CD4-positive, alpha-beta T cell (primary cell): ENCODE measurements at regions not wholly inside any gene's neighbourhood (a gene's known extent, or its start where the extent isn't known, plus 50 kb on each side); places are given as distances from the start of the nearest gene placed in this dataset.
"Not testable (repeated sequence)": the region's sequence is repeated elsewhere in the genome, so short reads cannot be mapped to it uniquely, and the experiment has no call there.

Experiments used
- ATAC-seq: fragments of 200-7000 bp; cut with Tn5 transposase; one replicate; pipeline ENCODE4 v1.10.0; 2022; ENCODE audit warnings: mild to moderate bottlenecking; ENCODE audit not compliant: poor library complexity
- CTCF ChIA-PET: fragments of 350-600 bp; sonication (Branson Sonifier 250); formaldehyde crosslinking; loops from one replicate; lab custom pipeline; 2021; ENCODE audit warnings: antibody characterized with exemption, inconsistent platforms; lab: Charles Lee
- POLR2A ChIA-PET: fragments of 350-600 bp; sonication (Branson Sonifier 250); formaldehyde crosslinking; loops from one replicate; lab custom pipeline; 2021; ENCODE audit warnings: antibody characterized with exemption, inconsistent platforms; lab: Charles Lee
- DNase-seq, 14 experiments: peaks; one replicate each; pipeline ENCODE4 v3.0.0-alpha.2; 2013 to 2020; ENCODE audit warnings: mixed read lengths in 2 of 14
- H3K27ac ChIP-seq, 2 donors: one replicate each; pipeline versions ENCODE4 v1.5.1 to v1.7.0; 2013; ENCODE audit warnings: low read length in 2 of 2, low read depth in 1 of 2, mild to moderate bottlenecking in 1 of 2
- H3K27me3 ChIP-seq, 2 experiments: 1 replicate in 1 of 2; 2 replicates in 1 of 2; pipeline versions ENCODE4 v1.6.1 to v1.7.0; 2013; ENCODE audit warnings: low read length in 2 of 2, control low read depth in 1 of 2, mild to moderate bottlenecking in 1 of 2, moderate library complexity in 1 of 2; ENCODE audit not compliant: insufficient read depth in 2 of 2, control insufficient read depth in 1 of 2
- H3K36me3 ChIP-seq: one replicate; pipeline ENCODE4 v1.6.1; 2013; ENCODE audit warnings: low read length, control low read depth; ENCODE audit not compliant: insufficient read depth
- H3K4me1 ChIP-seq: one replicate; pipeline ENCODE4 v1.6.1; 2013; ENCODE audit warnings: low read length, control low read depth; ENCODE audit not compliant: insufficient read depth
- H3K4me3 ChIP-seq: one replicate; pipeline ENCODE4 v1.5.1; 2013; ENCODE audit warnings: mild to moderate bottlenecking, low read length, moderate library complexity
- H3K9me3 ChIP-seq, 2 experiments: 1 replicate in 1 of 2; 2 replicates in 1 of 2; pipeline versions ENCODE4 v1.6.1 to v1.7.0; 2013; ENCODE audit warnings: low read length in 2 of 2, mild to moderate bottlenecking in 2 of 2, control low read depth in 1 of 2, moderate library complexity in 1 of 2; ENCODE audit not compliant: control insufficient read depth in 1 of 2, insufficient read depth in 1 of 2
- H3K27ac Mint-ChIP-seq: one replicate; pipeline ENCODE4 v1.8.0; 2020; ENCODE audit warnings: mixed read lengths
- H3K27me3 Mint-ChIP-seq: one replicate; pipeline ENCODE4 v1.8.0; 2021; ENCODE audit warnings: mixed read lengths
- H3K36me3 Mint-ChIP-seq: one replicate; pipeline ENCODE4 v1.8.0; 2021; ENCODE audit warnings: low read depth, mixed read lengths
- H3K4me1 Mint-ChIP-seq: one replicate; pipeline ENCODE4 v1.8.0; 2021; ENCODE audit warnings: low read depth, mixed read lengths
- H3K4me3 Mint-ChIP-seq: one replicate; pipeline ENCODE4 v1.8.0; 2020; ENCODE audit warnings: mild to moderate bottlenecking, mixed read lengths
- H3K9me3 Mint-ChIP-seq: one replicate; pipeline ENCODE4 v1.8.0; 2020; ENCODE audit warnings: mixed read lengths
- CTCF ChIP-seq: fragments of 200-600 bp; IDR thresholded peaks from one replicate; pipeline ENCODE4 v1.8.0; 2022; ENCODE audit warnings: antibody characterized with exemption, mild to moderate bottlenecking
- intact Hi-C, 2 experiments: fragments of 100-400 bp; cut with DNase I in 1 of 2; cut with micrococcal nuclease in 1 of 2; formaldehyde crosslinking; loops; one replicate each; pipeline versions ENCODE4 v1.15.1 to v1.9.0; 2023 to 2025; cut with DNase I, micrococcal nuclease

GRCh38 chr1:59201341-59201740 lies 95.6 kb upstream of the FGGY start:
- peaks cover 3% of the 10 kb centered on the region for H3K9me3 Mint-ChIP-seq
- no peak overlapping the region for H3K27ac ChIP-seq
- no peak for TF ChIP-seq CTCF
- intact Hi-C loops, result no loop called here
- H3K4me3 Mint-ChIP-seq, result no peak overlapping the region
- H3K4me1 Mint-ChIP-seq, result no peaks in the 10 kb centered on the region
- H3K9me3 ChIP-seq, result peaks cover 3 to 4% of the 10 kb centered on the region in 2 experiments
- ChIA-PET POLR2A (no interaction called here), CTCF (no interaction called here)
- H3K36me3 Mint-ChIP-seq, result no peaks in the 10 kb centered on the region
- ATAC-seq (no peak), DNase-seq (no peak)
- H3K27me3 Mint-ChIP-seq, result peaks cover 5% of the 10 kb centered on the region
- H3K27me3 ChIP-seq, result no peaks in the 10 kb centered on the region
- no peak overlapping the region for H3K27ac Mint-ChIP-seq
- no peak overlapping the region for H3K4me3 ChIP-seq
- no peaks in the 10 kb centered on the region for H3K36me3 ChIP-seq
- H3K4me1 ChIP-seq, result no peaks in the 10 kb centered on the region

- TF ChIP-seq CTCF, result no peak
- H3K4me3 ChIP-seq, result no peak overlapping the region
- Mint-ChIP-seq H3K9me3 (peaks cover 3% of the 10 kb centered on the region), H3K36me3 (no peaks in the 10 kb centered on the region), H3K27ac (no peak overlapping the region), H3K4me1 (no peaks in the 10 kb centered on the region), H3K4me3 (no peak overlapping the region), H3K27me3 (no peaks in the 10 kb centered on the region)
- H3K9me3 ChIP-seq, result peaks cover 4 to 5% of the 10 kb centered on the region in 2 experiments
- ATAC-seq (no peak), DNase-seq (no peak)
- intact Hi-C loops, result no loop called here
- ChIA-PET CTCF (no interaction called here), POLR2A (no interaction called here)
- no peaks in the 10 kb centered on the region for H3K36me3 ChIP-seq
- no peak overlapping the region for H3K27ac ChIP-seq
- H3K4me1 ChIP-seq, result no peaks in the 10 kb centered on the region
- H3K27me3 ChIP-seq, result no peaks in the 10 kb centered on the region
Observed at GRCh38 chr1:59202455-59202854, 94.4 kb upstream of the FGGY start.

GRCh38 chr1:59204001-59204400 lies 92.9 kb upstream of the FGGY start:
- ATAC-seq (no peak), DNase-seq (no peak)
- POLR2A ChIA-PET, result no interaction called here
- no peak for TF ChIP-seq CTCF
- no peaks in the 10 kb centered on the region for H3K27me3 Mint-ChIP-seq
- H3K27ac Mint-ChIP-seq, result no peak overlapping the region
- CTCF ChIA-PET, result no interaction called here
- Histone ChIP-seq H3K27me3 (no peaks in the 10 kb centered on the region), H3K27ac (no peak overlapping the region), H3K36me3 (no peaks in the 10 kb centered on the region), H3K4me3 (no peak overlapping the region), H3K4me1 (no peaks in the 10 kb centered on the region), H3K9me3 (peaks cover 4 to 5% of the 10 kb centered on the region in 2 experiments)
- H3K4me3 Mint-ChIP-seq, result no peak overlapping the region
- peaks cover 8% of the 10 kb centered on the region for H3K9me3 Mint-ChIP-seq
- H3K36me3 Mint-ChIP-seq, result no peaks in the 10 kb centered on the region
- intact Hi-C loops, result no loop called here
- no peaks in the 10 kb centered on the region for H3K4me1 Mint-ChIP-seq

GRCh38 chr1:59206616-59207015 lies 90.3 kb upstream of the FGGY start:
- POLR2A ChIA-PET, H3K36me3 ChIP-seq, intact Hi-C loops, DNase-seq, H3K4me1 Mint-ChIP-seq, H3K27me3 Mint-ChIP-seq, CTCF ChIA-PET, H3K27ac Mint-ChIP-seq, H3K27me3 ChIP-seq, H3K9me3 ChIP-seq, H3K4me1 ChIP-seq, H3K4me3 ChIP-seq, ATAC-seq, H3K4me3 Mint-ChIP-seq, H3K27ac ChIP-seq, H3K36me3 Mint-ChIP-seq: not testable (repeated sequence)
- peaks cover 11% of the 10 kb centered on the region for H3K9me3 Mint-ChIP-seq

- DNase-seq, H3K36me3 Mint-ChIP-seq, H3K27ac Mint-ChIP-seq, POLR2A ChIA-PET, CTCF ChIA-PET, H3K9me3 ChIP-seq, H3K4me3 ChIP-seq, ATAC-seq, H3K27me3 Mint-ChIP-seq, H3K9me3 Mint-ChIP-seq, H3K4me1 Mint-ChIP-seq, H3K4me3 Mint-ChIP-seq, H3K27ac ChIP-seq, intact Hi-C loops, H3K27me3 ChIP-seq, H3K36me3 ChIP-seq, H3K4me1 ChIP-seq: not testable (repeated sequence)
Observed at GRCh38 chr1:59210430-59210829, 86.5 kb upstream of the FGGY start.
